ENCODE measurements at regions not wholly inside any gene's neighbourhood (a gene's known extent, or its start where the extent isn't known, plus 50 kb on each side); places are given as distances from the start of the nearest gene placed in this dataset.

DNA sequence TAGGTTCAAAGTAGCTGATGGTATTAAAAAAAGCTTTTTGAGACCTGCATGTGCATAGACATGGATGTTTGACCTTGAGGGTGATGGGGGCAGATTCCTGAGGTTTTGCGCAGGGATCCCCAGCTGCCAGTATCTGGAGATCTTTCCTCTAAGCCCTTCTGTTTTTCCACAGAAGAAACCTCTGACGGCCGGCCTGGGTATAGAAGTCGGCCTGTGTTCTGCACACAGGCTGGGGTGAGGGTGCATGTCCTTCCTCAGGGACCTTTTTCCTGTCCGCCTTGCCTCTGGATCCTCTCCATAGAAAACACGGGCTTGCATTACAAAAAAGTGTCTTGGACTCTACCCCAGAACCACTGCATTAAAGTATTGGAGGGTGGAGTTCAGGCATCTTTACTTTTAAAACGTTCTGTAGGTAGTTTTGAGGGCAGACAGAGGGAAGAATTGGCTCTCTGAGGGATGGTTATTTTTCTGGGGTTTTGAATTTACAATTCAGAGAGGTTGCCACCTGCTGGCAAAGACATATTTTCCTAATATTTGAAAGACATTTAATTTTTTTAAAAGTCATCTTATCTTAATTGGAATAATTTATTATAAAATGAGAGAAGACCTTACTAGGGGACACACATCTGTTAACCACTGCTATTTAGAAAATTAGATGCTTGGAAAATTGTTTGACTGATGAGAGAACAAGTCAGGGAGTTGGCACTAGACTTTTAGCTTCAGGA lies 350.6 kb downstream of the DCDC2C start:
- ATAC-seq (ENCODE audit: low read depth) (no peak), DNase-seq (ENCODE audit: low spot score) (no peak)
- Histone ChIP-seq H3K4me3 (ENCODE audit: severe bottlenecking) (no peak overlapping the region), H3K27me3 (ENCODE audit: insufficient read depth, poor library complexity, severe bottlenecking) (no peaks in the 10 kb centered on the region), H3K36me3 (ENCODE audit: low read depth) (no peaks in the 10 kb centered on the region), H3K9me3 (ENCODE audit: severe bottlenecking) (no peaks in the 10 kb centered on the region), H3K4me1 (ENCODE audit: insufficient read depth, poor library complexity, severe bottlenecking) (no peaks in the 10 kb centered on the region), H3K27ac (ENCODE audit: poor library complexity, severe bottlenecking) (no peak overlapping the region)
- TF ChIP-seq, protein P1, sequence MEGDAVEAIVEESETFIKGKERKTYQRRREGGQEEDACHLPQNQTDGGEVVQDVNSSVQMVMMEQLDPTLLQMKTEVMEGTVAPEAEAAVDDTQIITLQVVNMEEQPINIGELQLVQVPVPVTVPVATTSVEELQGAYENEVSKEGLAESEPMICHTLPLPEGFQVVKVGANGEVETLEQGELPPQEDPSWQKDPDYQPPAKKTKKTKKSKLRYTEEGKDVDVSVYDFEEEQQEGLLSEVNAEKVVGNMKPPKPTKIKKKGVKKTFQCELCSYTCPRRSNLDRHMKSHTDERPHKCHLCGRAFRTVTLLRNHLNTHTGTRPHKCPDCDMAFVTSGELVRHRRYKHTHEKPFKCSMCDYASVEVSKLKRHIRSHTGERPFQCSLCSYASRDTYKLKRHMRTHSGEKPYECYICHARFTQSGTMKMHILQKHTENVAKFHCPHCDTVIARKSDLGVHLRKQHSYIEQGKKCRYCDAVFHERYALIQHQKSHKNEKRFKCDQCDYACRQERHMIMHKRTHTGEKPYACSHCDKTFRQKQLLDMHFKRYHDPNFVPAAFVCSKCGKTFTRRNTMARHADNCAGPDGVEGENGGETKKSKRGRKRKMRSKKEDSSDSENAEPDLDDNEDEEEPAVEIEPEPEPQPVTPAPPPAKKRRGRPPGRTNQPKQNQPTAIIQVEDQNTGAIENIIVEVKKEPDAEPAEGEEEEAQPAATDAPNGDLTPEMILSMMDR (IDR thresholded peaks at IDR 0.05; ENCODE audit: poor library complexity, severe bottlenecking), result peak; percentile 24

DNA sequence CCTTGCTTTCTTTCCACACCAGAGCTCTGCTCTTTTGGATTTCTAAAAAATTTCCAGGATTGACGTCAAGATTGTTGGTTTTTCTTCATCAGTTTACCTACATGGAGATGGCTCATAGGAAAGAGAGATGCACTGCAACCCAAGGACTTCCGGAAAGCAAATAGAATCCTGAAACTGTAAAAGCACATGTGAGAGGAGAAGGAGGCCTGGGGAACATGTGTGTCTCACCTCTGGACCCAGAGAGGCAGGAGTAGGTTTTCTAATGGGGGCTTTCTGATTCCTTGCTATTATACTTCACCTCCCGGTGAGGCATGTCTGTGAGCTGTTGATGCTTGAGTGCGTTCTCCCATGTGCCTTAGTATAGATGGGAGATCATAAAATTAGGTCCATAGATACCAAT lies 362.8 kb downstream of the DCDC2C start:
- Histone ChIP-seq H3K36me3 (ENCODE audit: low read depth) (no peaks in the 10 kb centered on the region), H3K9me3 (ENCODE audit: severe bottlenecking) (no peaks in the 10 kb centered on the region), H3K4me1 (ENCODE audit: insufficient read depth, poor library complexity, severe bottlenecking) (no peaks in the 10 kb centered on the region), H3K27ac (ENCODE audit: poor library complexity, severe bottlenecking) (no peak overlapping the region), H3K4me3 (ENCODE audit: severe bottlenecking) (no peak overlapping the region), H3K27me3 (ENCODE audit: insufficient read depth, poor library complexity, severe bottlenecking) (no peaks in the 10 kb centered on the region)
- no peak for DNase-seq (ENCODE audit: low spot score)
- ATAC-seq (ENCODE audit: low read depth), result no peak
- TF ChIP-seq, protein P1 (IDR thresholded peaks at IDR 0.05; ENCODE audit: poor library complexity, severe bottlenecking), result no peak

DNA sequence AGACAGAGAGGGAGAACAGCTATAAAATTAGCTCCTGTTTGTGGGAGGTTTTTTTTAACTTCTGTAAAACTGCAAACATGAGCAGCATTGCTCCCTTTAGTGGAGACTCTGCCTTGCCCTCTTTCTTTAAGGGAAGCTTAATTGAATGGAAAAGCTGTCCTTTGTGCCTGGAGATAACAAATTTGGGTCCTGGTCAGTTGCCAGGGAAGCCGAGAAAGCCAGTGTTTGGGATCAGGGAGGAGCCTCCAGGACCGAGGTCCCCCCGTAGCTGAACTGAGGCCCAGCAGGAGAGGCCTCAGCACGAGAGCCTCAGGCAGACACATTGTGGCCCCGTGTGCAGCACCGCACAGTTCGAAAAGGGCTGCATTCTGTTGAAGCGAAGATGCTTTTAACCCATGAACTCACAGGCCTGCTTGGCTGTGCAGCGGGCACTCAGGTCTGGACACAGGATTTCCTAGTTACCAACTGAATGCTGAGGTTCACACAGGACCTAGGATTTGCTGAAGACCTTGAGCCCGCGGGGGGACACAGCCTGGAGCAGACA lies 369.7 kb downstream of the DCDC2C start:
- H3K9me3 ChIP-seq (ENCODE audit: severe bottlenecking), result no peaks in the 10 kb centered on the region
- TF ChIP-seq, protein P1 (IDR thresholded peaks at IDR 0.05; ENCODE audit: poor library complexity, severe bottlenecking), result no peak

DNA sequence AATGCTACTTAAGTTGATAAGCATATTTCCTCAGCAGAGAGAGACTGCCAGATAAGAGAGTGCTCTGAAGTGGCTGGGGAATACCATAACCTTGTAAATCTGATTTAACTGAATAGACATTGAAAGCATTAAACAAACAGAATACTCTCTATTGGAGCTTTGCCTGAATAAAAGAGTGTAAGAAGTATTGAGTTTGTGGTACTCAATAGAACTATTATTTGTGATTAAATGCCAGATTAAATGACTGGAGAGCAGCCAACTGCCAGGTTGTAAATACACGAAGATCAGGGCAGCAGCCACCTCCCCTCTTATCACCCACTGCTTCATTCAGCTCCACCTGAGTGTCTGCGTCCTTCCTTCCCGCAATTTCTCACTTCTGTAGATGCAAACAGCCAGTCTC lies 373.6 kb downstream of the DCDC2C start:
- Histone ChIP-seq H3K27ac (ENCODE audit: poor library complexity, severe bottlenecking) (no peak overlapping the region), H3K9me3 (ENCODE audit: severe bottlenecking) (no peaks in the 10 kb centered on the region), H3K4me3 (ENCODE audit: severe bottlenecking) (no peak overlapping the region), H3K36me3 (ENCODE audit: low read depth) (no peaks in the 10 kb centered on the region), H3K4me1 (ENCODE audit: insufficient read depth, poor library complexity, severe bottlenecking) (no peaks in the 10 kb centered on the region), H3K27me3 (ENCODE audit: insufficient read depth, poor library complexity, severe bottlenecking) (no peaks in the 10 kb centered on the region)
- ATAC-seq (ENCODE audit: low read depth), result no peak
- TF ChIP-seq, protein P1 (IDR thresholded peaks at IDR 0.05; ENCODE audit: poor library complexity, severe bottlenecking), result no peak
- DNase-seq (ENCODE audit: low spot score), result no peak

More for the DNA sequence above, 369.7 kb downstream of the DCDC2C start:
- no peak for ATAC-seq (ENCODE audit: low read depth)
- no peak overlapping the region for H3K27ac ChIP-seq (ENCODE audit: poor library complexity, severe bottlenecking)
- no peak overlapping the region for H3K4me3 ChIP-seq (ENCODE audit: severe bottlenecking)
- H3K36me3 ChIP-seq (ENCODE audit: low read depth), result no peaks in the 10 kb centered on the region
- no peak for DNase-seq (ENCODE audit: low spot score)
- H3K27me3 ChIP-seq (ENCODE audit: insufficient read depth, poor library complexity, severe bottlenecking), result no peaks in the 10 kb centered on the region
- H3K4me1 ChIP-seq (ENCODE audit: insufficient read depth, poor library complexity, severe bottlenecking), result no peaks in the 10 kb centered on the region

DNA sequence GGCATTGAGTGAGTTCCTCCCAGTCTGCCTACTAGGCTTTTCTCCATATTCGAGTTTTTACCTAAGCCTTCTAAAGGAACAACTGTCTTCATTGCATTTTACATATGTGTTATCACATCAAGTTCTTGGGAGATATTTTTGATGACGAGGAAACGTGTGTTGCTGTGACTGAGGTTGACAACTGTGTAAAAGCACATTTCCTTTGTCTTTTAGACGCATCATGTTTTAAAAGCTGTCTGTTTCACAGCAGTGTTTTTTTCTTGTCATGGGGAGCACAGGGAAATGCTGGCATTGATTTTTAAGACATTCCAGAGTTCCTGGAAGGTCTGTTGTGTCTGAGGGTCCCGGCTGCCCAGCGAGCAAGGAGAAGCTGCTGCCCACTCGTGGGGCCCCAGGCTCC lies 381.8 kb downstream of the DCDC2C start:
- DNase-seq (ENCODE audit: low spot score) (no peak), ATAC-seq (ENCODE audit: low read depth) (no peak)
- H3K4me1 ChIP-seq (ENCODE audit: insufficient read depth, poor library complexity, severe bottlenecking), result no peaks in the 10 kb centered on the region
- H3K36me3 ChIP-seq (ENCODE audit: low read depth), result no peaks in the 10 kb centered on the region
- no peak overlapping the region for H3K4me3 ChIP-seq (ENCODE audit: severe bottlenecking)
- H3K9me3 ChIP-seq (ENCODE audit: severe bottlenecking), result no peaks in the 10 kb centered on the region
- H3K27ac ChIP-seq (ENCODE audit: poor library complexity, severe bottlenecking), result no peak overlapping the region
- TF ChIP-seq, protein P1 (IDR thresholded peaks at IDR 0.05; ENCODE audit: poor library complexity, severe bottlenecking), result no peak
- H3K27me3 ChIP-seq (ENCODE audit: insufficient read depth, poor library complexity, severe bottlenecking), result no peaks in the 10 kb centered on the region
